ENCODE measurements at regions not wholly inside any gene's neighbourhood (a gene's known extent, or its start where the extent isn't known, plus 50 kb on each side); places are given as distances from the start of the nearest gene placed in this dataset.

DNA sequence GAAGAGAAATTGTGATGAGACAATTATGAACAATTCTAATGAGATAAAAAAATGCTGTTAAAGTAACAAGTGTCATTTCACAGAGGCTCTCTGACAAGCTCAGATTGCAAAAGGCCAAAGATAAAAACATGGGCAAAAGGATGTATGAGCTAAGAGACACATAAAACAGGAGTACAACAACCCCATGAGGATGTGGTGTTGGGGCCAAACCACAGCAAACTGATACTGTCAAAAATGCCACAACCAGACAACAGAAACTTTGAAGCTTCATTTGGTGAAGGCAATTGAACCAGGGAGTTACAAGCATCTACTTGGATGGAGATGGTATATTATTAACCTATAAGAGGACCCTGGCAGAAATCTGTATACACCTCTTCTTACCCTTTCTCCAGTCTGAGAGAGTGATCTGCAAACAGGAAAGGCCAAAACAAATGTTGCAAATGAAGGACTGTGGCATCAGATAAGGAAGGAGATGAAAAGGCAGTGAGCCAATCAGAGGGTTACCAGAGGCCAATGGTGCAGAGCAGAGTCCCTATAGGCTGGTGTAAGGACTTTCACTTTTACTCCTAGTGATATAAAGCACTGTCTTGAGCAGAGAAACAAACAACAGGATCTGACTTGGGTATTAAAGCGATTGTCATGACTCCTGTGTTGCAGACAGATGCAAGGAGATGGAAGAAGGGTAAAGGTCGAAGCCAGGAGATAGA is 659.0 kb downstream of the NTRK3 start:
- POLR2A ChIA-PET (ENCODE audit: unreplicated experiment), result no interaction called here
- Histone ChIP-seq H2AFZ (no peak overlapping the region), H3K36me3 (ENCODE audit: low read depth) (no peaks in the 10 kb centered on the region), H3K4me2 (no peak overlapping the region), H3K27me3 (ENCODE audit: insufficient read depth, low read depth) (no peaks in the 10 kb centered on the region), H3K27ac (no peak overlapping the region), H3K9me3 (ENCODE audit: insufficient read depth, low read depth) (no peaks in the 10 kb centered on the region), H4K20me1 (ENCODE audit: insufficient read depth) (no peaks in the 10 kb centered on the region), H3F3A (ENCODE audit: insufficient read depth, low read depth) (no peaks in the 10 kb centered on the region), H3K4me1 (replicated peaks; ENCODE audit: insufficient read depth) (no peaks in the 10 kb centered on the region), H3K4me3 (no peak overlapping the region), H3K79me2 (ENCODE audit: low read depth) (no peaks in the 10 kb centered on the region), H3K9me2 (ENCODE audit: insufficient read depth) (no peaks in the 10 kb centered on the region)
- DNase-seq, result no peak
- CTCF ChIA-PET, result interaction anchor here (0.6 kb wide), 1 partner anchor 21 kb away, joined by 4 read pairs; no protein-coding TSS in a partner anchor
- intact Hi-C loops (cut with micrococcal nuclease; ENCODE audit: unreplicated experiment), result no loop called here
- no TSS peak for BruUV-seq (replicated peaks)
- TF ChIP-seq, protein P1, sequence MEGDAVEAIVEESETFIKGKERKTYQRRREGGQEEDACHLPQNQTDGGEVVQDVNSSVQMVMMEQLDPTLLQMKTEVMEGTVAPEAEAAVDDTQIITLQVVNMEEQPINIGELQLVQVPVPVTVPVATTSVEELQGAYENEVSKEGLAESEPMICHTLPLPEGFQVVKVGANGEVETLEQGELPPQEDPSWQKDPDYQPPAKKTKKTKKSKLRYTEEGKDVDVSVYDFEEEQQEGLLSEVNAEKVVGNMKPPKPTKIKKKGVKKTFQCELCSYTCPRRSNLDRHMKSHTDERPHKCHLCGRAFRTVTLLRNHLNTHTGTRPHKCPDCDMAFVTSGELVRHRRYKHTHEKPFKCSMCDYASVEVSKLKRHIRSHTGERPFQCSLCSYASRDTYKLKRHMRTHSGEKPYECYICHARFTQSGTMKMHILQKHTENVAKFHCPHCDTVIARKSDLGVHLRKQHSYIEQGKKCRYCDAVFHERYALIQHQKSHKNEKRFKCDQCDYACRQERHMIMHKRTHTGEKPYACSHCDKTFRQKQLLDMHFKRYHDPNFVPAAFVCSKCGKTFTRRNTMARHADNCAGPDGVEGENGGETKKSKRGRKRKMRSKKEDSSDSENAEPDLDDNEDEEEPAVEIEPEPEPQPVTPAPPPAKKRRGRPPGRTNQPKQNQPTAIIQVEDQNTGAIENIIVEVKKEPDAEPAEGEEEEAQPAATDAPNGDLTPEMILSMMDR (conservative IDR thresholded peaks at IDR 0.05), result no peak
- no peak for TF ChIP-seq EZH2 (IDR thresholded peaks at IDR 0.05; ENCODE audit: low read depth)

DNA sequence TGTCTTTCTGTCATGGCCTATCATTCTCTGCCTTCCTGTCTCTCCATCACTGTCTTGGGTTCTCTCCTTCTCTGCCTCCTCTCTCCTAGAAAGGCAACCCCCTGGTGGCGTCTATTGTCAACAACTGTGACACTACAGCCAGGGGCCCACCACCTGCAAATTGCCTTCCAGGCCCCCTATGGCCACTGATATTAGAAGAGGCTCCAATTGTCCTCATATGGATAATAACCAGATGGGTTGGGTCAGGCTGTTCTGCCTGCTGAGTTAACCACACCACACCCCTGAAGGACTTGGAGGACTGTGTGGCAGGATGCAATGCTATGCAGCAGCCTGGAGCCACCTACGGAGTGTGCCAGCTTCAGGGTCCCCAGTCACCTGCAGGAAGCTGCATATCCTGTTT is 665.0 kb downstream of the NTRK3 start:
- no peak for TF ChIP-seq EZH2 (IDR thresholded peaks at IDR 0.05; ENCODE audit: low read depth)
- TF ChIP-seq, protein P1 (conservative IDR thresholded peaks at IDR 0.05), result no peak
- POLR2A ChIA-PET (ENCODE audit: unreplicated experiment), result no interaction called here
- Histone ChIP-seq H3K9me3 (ENCODE audit: insufficient read depth, low read depth) (no peaks in the 10 kb centered on the region; the same call in 1 of the 2 replicates), H3K27me3 (ENCODE audit: insufficient read depth, low read depth) (no peaks in the 10 kb centered on the region), H3K27ac (no peak overlapping the region), H4K20me1 (ENCODE audit: insufficient read depth) (no peaks in the 10 kb centered on the region), H3K36me3 (ENCODE audit: low read depth) (no peaks in the 10 kb centered on the region), H3K4me3 (no peak overlapping the region), H3K9me2 (ENCODE audit: insufficient read depth) (no peaks in the 10 kb centered on the region), H3K4me2 (no peak overlapping the region), H2AFZ (no peak overlapping the region), H3K4me1 (replicated peaks; ENCODE audit: insufficient read depth) (no peaks in the 10 kb centered on the region), H3F3A (ENCODE audit: insufficient read depth, low read depth) (no peaks in the 10 kb centered on the region), H3K79me2 (ENCODE audit: low read depth) (no peaks in the 10 kb centered on the region)
- BruUV-seq (replicated peaks), result no TSS peak
- DNase-seq, result no peak
- CTCF ChIA-PET, result no interaction called here
- intact Hi-C loops (cut with micrococcal nuclease; ENCODE audit: unreplicated experiment), result no loop called here

- no peak for DNase-seq
- CTCF ChIA-PET, result no interaction called here
- no peak overlapping the region for H2AFZ ChIP-seq
- H3K4me3 ChIP-seq, result no peak overlapping the region
- H3F3A ChIP-seq (ENCODE audit: insufficient read depth, low read depth), result no peaks in the 10 kb centered on the region
- no peak overlapping the region for H3K27ac ChIP-seq
- H4K20me1 ChIP-seq (ENCODE audit: insufficient read depth), result no peaks in the 10 kb centered on the region
- H3K36me3 ChIP-seq (ENCODE audit: low read depth), result no peaks in the 10 kb centered on the region
- no peaks in the 10 kb centered on the region for H3K79me2 ChIP-seq (ENCODE audit: low read depth)
- H3K9me2 ChIP-seq (ENCODE audit: insufficient read depth), result no peaks in the 10 kb centered on the region
- H3K4me2 ChIP-seq, result no peak overlapping the region
- H3K9me3 ChIP-seq (ENCODE audit: insufficient read depth, low read depth), result no peaks in the 10 kb centered on the region; the same call in 1 of the 2 replicates
- H3K27me3 ChIP-seq (ENCODE audit: insufficient read depth, low read depth), result no peaks in the 10 kb centered on the region
- POLR2A ChIA-PET (ENCODE audit: unreplicated experiment), result no interaction called here
- H3K4me1 ChIP-seq (replicated peaks; ENCODE audit: insufficient read depth), result no peaks in the 10 kb centered on the region
- TF ChIP-seq EZH2 (IDR thresholded peaks at IDR 0.05; ENCODE audit: low read depth), result no peak
- TF ChIP-seq, protein P1 (conservative IDR thresholded peaks at IDR 0.05), result no peak
- no TSS peak for BruUV-seq (replicated peaks)
- intact Hi-C loops (cut with micrococcal nuclease; ENCODE audit: unreplicated experiment), result no loop called here
Measured at GRCh38 chr15:87591042-87591441, 665.5 kb downstream of the NTRK3 start.

Measured in PC-9 (cell line).